ENCODE measurements at regions not wholly inside any gene's neighbourhood (a gene's known extent, or its start where the extent isn't known, plus 50 kb on each side); places are given as distances from the start of the nearest gene placed in this dataset.

- TF ChIP-seq POLR2A (IDR thresholded peaks at IDR 0.05; ENCODE audit: low read depth, low read length) (no peak), EZH2 (IDR thresholded peaks at IDR 0.05; ENCODE audit: borderline replicate concordance, low read depth, low read length, severe bottlenecking) (no peak), MAX (IDR thresholded peaks at IDR 0.05; ENCODE audit: insufficient read depth, insufficient read length) (no peak), FOS (IDR thresholded peaks at IDR 0.05; ENCODE audit: borderline replicate concordance, insufficient read depth, low read length) (no peak), JUN (IDR thresholded peaks at IDR 0.05; ENCODE audit: borderline replicate concordance, insufficient read depth, insufficient read length, low read depth) (no peak), GATA2 (IDR thresholded peaks at IDR 0.05; ENCODE audit: insufficient read depth, insufficient read length, low read depth, low read length) (no peak)
- TF ChIP-seq, protein P1, sequence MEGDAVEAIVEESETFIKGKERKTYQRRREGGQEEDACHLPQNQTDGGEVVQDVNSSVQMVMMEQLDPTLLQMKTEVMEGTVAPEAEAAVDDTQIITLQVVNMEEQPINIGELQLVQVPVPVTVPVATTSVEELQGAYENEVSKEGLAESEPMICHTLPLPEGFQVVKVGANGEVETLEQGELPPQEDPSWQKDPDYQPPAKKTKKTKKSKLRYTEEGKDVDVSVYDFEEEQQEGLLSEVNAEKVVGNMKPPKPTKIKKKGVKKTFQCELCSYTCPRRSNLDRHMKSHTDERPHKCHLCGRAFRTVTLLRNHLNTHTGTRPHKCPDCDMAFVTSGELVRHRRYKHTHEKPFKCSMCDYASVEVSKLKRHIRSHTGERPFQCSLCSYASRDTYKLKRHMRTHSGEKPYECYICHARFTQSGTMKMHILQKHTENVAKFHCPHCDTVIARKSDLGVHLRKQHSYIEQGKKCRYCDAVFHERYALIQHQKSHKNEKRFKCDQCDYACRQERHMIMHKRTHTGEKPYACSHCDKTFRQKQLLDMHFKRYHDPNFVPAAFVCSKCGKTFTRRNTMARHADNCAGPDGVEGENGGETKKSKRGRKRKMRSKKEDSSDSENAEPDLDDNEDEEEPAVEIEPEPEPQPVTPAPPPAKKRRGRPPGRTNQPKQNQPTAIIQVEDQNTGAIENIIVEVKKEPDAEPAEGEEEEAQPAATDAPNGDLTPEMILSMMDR (IDR thresholded peaks at IDR 0.05; ENCODE audit: extremely low read depth in 1 of 2, insufficient read depth in 1 of 2, low read depth in 1 of 2, low read length in 2 of 2): no peak
These were observed 61.2 kb downstream of the SHANK2 start for GRCh38 chr11:71191201-71191600.

All from endothelial cell of umbilical vein (primary cell).